H1 (cell line): ENCODE measurements at regions not wholly inside any gene's neighbourhood (a gene's known extent, or its start where the extent isn't known, plus 50 kb on each side); places are given as distances from the start of the nearest gene placed in this dataset.

ENCODE experiments used
- CTCF ChIA-PET: fragments of 300-600 bp; sonication (Branson Sonifier 250); formaldehyde crosslinking; loops from one replicate; lab custom pipeline; 2021; ENCODE audit not compliant: partially characterized antibody; lab: Charles Lee
- POLR2A ChIA-PET: fragments of 300-600 bp; sonication (Branson Sonifier 250); formaldehyde crosslinking; loops from one replicate; lab custom pipeline; 2021; ENCODE audit warnings: inconsistent platforms; ENCODE audit not compliant: partially characterized antibody; lab: Charles Lee
- DNase-seq, 2 experiments: peaks; one replicate each; pipeline versions ENCODE4 v3.0.0 to v3.0.0-alpha.2; 2010 to 2022; ENCODE audit warnings: low spot score in 2 of 2, low read depth in 1 of 2, mixed read lengths in 1 of 2
- FAIRE-seq: peaks from 2 replicates; lab custom pipeline; 2011; peaks lifted over from hg19 to GRCh38; lab: Jason Lieb, UNC
- H2AFZ ChIP-seq: 2 replicates; pipeline ENCODE4 v1.8.1; 2012; ENCODE audit warnings: low read length, inconsistent platforms
- H2AK5ac ChIP-seq: 2 replicates; pipeline ENCODE4 v1.6.1; 2013; ENCODE audit warnings: low read depth, low read length
- H2BK120ac ChIP-seq: replicated peaks from 2 replicates; pipeline ENCODE3; 2013; ENCODE audit warnings: low read depth, low read length, inconsistent platforms
- H2BK12ac ChIP-seq: 2 replicates; pipeline ENCODE4 v1.6.1; 2013; ENCODE audit warnings: low read depth, low read length
- H2BK15ac ChIP-seq: 2 replicates; pipeline ENCODE4 v1.6.1; 2013; ENCODE audit warnings: low read length
- H2BK20ac ChIP-seq: 2 replicates; pipeline ENCODE4 v1.6.1; 2013; ENCODE audit warnings: low read length
- H2BK5ac ChIP-seq: 2 replicates; pipeline ENCODE4 v1.6.1; 2013; ENCODE audit warnings: low read depth, low read length
- H3K14ac ChIP-seq: 2 replicates; pipeline ENCODE4 v1.6.1; 2013; ENCODE audit warnings: inconsistent platforms; ENCODE audit not compliant: insufficient read length
- H3K18ac ChIP-seq: 2 replicates; pipeline ENCODE4 v1.6.1; 2013; ENCODE audit warnings: low read length; ENCODE audit errors: extremely low read depth
- H3K23ac ChIP-seq: 2 replicates; pipeline ENCODE4 v1.6.1; 2013; ENCODE audit warnings: inconsistent platforms; ENCODE audit not compliant: insufficient read length
- H3K23me2 ChIP-seq: 2 replicates; pipeline ENCODE4 v1.6.1; 2013; ENCODE audit warnings: low read depth, low read length
- H3K27ac ChIP-seq: 2 replicates; pipeline ENCODE4 v1.6.1; 2011; ENCODE audit warnings: low read depth, low read length, inconsistent platforms
- H3K27me3 ChIP-seq, 4 experiments: replicated peaks in 1 of 4; 1 replicate in 1 of 4; 2 replicates in 3 of 4; pipeline versions ENCODE4 v1.6.1 to v1.8.1; 2011 to 2013; ENCODE audit warnings: low read length in 3 of 4, mild to moderate bottlenecking in 3 of 4, inconsistent platforms in 2 of 4, mixed read lengths in 2 of 4, moderate library complexity in 1 of 4; ENCODE audit not compliant: control insufficient read depth in 3 of 4, insufficient read depth in 3 of 4; ENCODE audit errors: extremely low read depth in 1 of 4
- H3K36me3 ChIP-seq, 4 experiments: 2 replicates each; pipeline versions ENCODE4 v1.6.1 to v1.8.1; 2011 to 2013; ENCODE audit warnings: mild to moderate bottlenecking in 4 of 4, low read length in 3 of 4, moderate library complexity in 2 of 4, control low read depth in 1 of 4, inconsistent platforms in 1 of 4; ENCODE audit not compliant: insufficient read depth in 4 of 4, control insufficient read depth in 2 of 4
- H3K4ac ChIP-seq: replicated peaks from 2 replicates; pipeline ENCODE3; 2013; ENCODE audit warnings: low read length, low read depth, mixed read lengths, inconsistent platforms; ENCODE audit not compliant: insufficient read length
- H3K4me1 ChIP-seq, 4 experiments: replicated peaks in 1 of 4; 1 replicate in 1 of 4; 2 replicates in 3 of 4; pipeline versions ENCODE4 v1.6.1 to v1.8.1; 2011 to 2013; ENCODE audit warnings: low read length in 3 of 4, inconsistent platforms in 2 of 4, mixed read lengths in 1 of 4; ENCODE audit not compliant: insufficient read depth in 4 of 4, control insufficient read depth in 3 of 4
- H3K4me2 ChIP-seq, 2 experiments: 2 replicates each; pipeline versions ENCODE4 v1.6.1 to v1.8.1; 2011 to 2013; ENCODE audit warnings: low read depth in 2 of 2, low read length in 2 of 2, control low read depth in 1 of 2, inconsistent platforms in 1 of 2, mild to moderate bottlenecking in 1 of 2; ENCODE audit not compliant: insufficient read depth in 1 of 2
- H3K4me3 ChIP-seq, 4 experiments: fragments of 200-600, 300-600 bp in 1 of 4; sonication (generic), shearing (Covaris generic), sonication (Bioruptor Twin) in 1 of 4; 2 replicates each; pipeline versions ENCODE4 v1.5.1 to v1.8.1; 2011 to 2016; ENCODE audit warnings: low read length in 4 of 4, low read depth in 3 of 4, control low read depth in 2 of 4, inconsistent platforms in 2 of 4, mild to moderate bottlenecking in 2 of 4, mixed read lengths in 1 of 4, moderate library complexity in 1 of 4; ENCODE audit not compliant: insufficient read depth in 2 of 4; ENCODE audit errors: extremely low read depth in 1 of 4
- H3K56ac ChIP-seq: replicated peaks from 2 replicates; pipeline ENCODE3; 2013; ENCODE audit warnings: low read depth, mild to moderate bottlenecking, mixed read lengths, low read length, inconsistent platforms; ENCODE audit not compliant: insufficient read length
- H3K79me1 ChIP-seq: 2 replicates; pipeline ENCODE4 v1.6.1; 2013; ENCODE audit warnings: low read depth, low read length, control low read depth
- H3K79me2 ChIP-seq, 2 experiments: 2 replicates each; pipeline versions ENCODE4 v1.6.1 to v1.8.1; 2012 to 2013; ENCODE audit warnings: low read length in 2 of 2, mild to moderate bottlenecking in 2 of 2, inconsistent platforms in 1 of 2; ENCODE audit not compliant: insufficient read depth in 2 of 2, control insufficient read depth in 1 of 2
- H3K9ac ChIP-seq, 4 experiments: replicated peaks in 1 of 4; 1 replicate in 1 of 4; 2 replicates in 3 of 4; pipeline versions ENCODE4 v1.6.1 to v1.8.1; 2011 to 2013; ENCODE audit warnings: low read depth in 3 of 4, low read length in 3 of 4, control low read depth in 2 of 4, mild to moderate bottlenecking in 2 of 4, moderate library complexity in 2 of 4, inconsistent platforms in 1 of 4; ENCODE audit errors: extremely low read depth in 1 of 4
- H3K9me3 ChIP-seq, 2 experiments: 2 replicates each; pipeline versions ENCODE4 v1.6.1 to v1.8.1; 2012 to 2013; ENCODE audit warnings: mild to moderate bottlenecking in 2 of 2, moderate library complexity in 2 of 2, control low read depth in 1 of 2, inconsistent platforms in 1 of 2, low read depth in 1 of 2, low read length in 1 of 2, mixed read lengths in 1 of 2; ENCODE audit not compliant: insufficient read depth in 2 of 2
- H4K20me1 ChIP-seq, 2 experiments: replicated peaks in 1 of 2; 2 replicates each; pipeline versions ENCODE3 to v1.8.1; 2011 to 2013; ENCODE audit warnings: inconsistent platforms in 2 of 2, low read length in 2 of 2, mild to moderate bottlenecking in 1 of 2; ENCODE audit not compliant: insufficient read depth in 2 of 2, control insufficient read depth in 1 of 2
- H4K5ac ChIP-seq: 2 replicates; pipeline ENCODE4 v1.6.1; 2013; ENCODE audit warnings: low read length, low read depth, mixed read lengths, inconsistent platforms; ENCODE audit not compliant: insufficient read length
- H4K8ac ChIP-seq: 2 replicates; pipeline ENCODE4 v1.8.0; 2013; ENCODE audit warnings: mild to moderate bottlenecking, moderate library complexity, low read length, inconsistent platforms; ENCODE audit not compliant: insufficient read depth; ENCODE audit errors: extremely low read depth
- H4K91ac ChIP-seq: replicated peaks from 2 replicates; pipeline ENCODE3; 2013; ENCODE audit warnings: low read length, mixed read lengths, inconsistent platforms; ENCODE audit not compliant: insufficient read length
- ASH2L ChIP-seq: fragments of 200-600, 300-600 bp; sonication (generic); IDR thresholded peaks from one replicate; pipeline ENCODE4 v1.7.1; 2017; ENCODE audit warnings: low read length
- CREB1 ChIP-seq: IDR thresholded peaks from 2 replicates; pipeline ENCODE4 v1.6.1; 2012; ENCODE audit warnings: inconsistent platforms
- EP300 ChIP-seq, 2 experiments: IDR thresholded peaks; 1 replicate in 1 of 2; 2 replicates in 1 of 2; pipeline ENCODE4 v1.6.1; 2011 to 2012; ENCODE audit warnings: low read depth in 2 of 2, low read length in 2 of 2, mild to moderate bottlenecking in 2 of 2, borderline replicate concordance in 1 of 2, inconsistent platforms in 1 of 2, moderate library complexity in 1 of 2
- JUND ChIP-seq: IDR thresholded peaks from 2 replicates; pipeline ENCODE4 v1.6.1; 2011; ENCODE audit warnings: mild to moderate bottlenecking, improper control_type of control experiment, low read length
- SUZ12 ChIP-seq: fragments of 200-600 bp; sonication (generic); IDR thresholded peaks from 2 replicates; pipeline ENCODE4 v1.6.1; 2012; ENCODE audit warnings: mild to moderate bottlenecking, inconsistent platforms, low read length, moderate library complexity, mixed read lengths
- WGBS, 2 experiments: shearing (Covaris generic) in 1 of 2; methylation state at CpG; one replicate each; pipeline versions ENCODE4 v1.1.6 to v1.1.7; 2013 to 2015; ENCODE audit warnings: low lambda C conversion rate in 2 of 2, mixed read lengths in 2 of 2, inconsistent platforms in 1 of 2, low coverage in 1 of 2, missing lambda C conversion rate in 1 of 2; ENCODE audit not compliant: insufficient replicate concordance in 2 of 2, insufficient coverage in 1 of 2, insufficient read length in 1 of 2; ENCODE audit errors: extremely low coverage in 1 of 2, missing lambda C conversion rate in 1 of 2; 5-methylcytosine and 5-hydroxymethylcytosine counted together
- TF ChIP-seq, protein P1 (sequence below): IDR thresholded peaks from 2 replicates; pipeline ENCODE4 v1.6.1; 2012; ENCODE audit warnings: inconsistent platforms

GRCh38 chr4:102153391-102153790 lies 191.9 kb downstream of the SLC39A8 start:
- H3K27me3 ChIP-seq: no peaks in the 10 kb centered on the region
- H4K20me1 ChIP-seq: no peaks in the 10 kb centered on the region
- ChIA-PET CTCF (interaction anchor here (1.7 kb wide), 1 partner anchor 10 kb away, joined by 3 read pairs; no protein-coding TSS in a partner anchor), POLR2A (no interaction called here)
- H3K36me3 ChIP-seq: no peaks in the 10 kb centered on the region
- no peak overlapping the region for H2AFZ ChIP-seq
- H3K4me1 ChIP-seq: peaks cover 0 to 4% (median 0%) of the 10 kb centered on the region in 4 experiments; a peak in 1 of 7 replicates
- H4K5ac ChIP-seq: no peak overlapping the region
- H3K14ac ChIP-seq: no peak overlapping the region
- H3K4me2 ChIP-seq: no peak overlapping the region
- DNase-seq: no peak
- H2BK120ac ChIP-seq: no peak overlapping the region
- H3K56ac ChIP-seq: no peak overlapping the region
- no peak overlapping the region for H3K4ac ChIP-seq
- FAIRE-seq: no peak
- H3K79me2 ChIP-seq: no peaks in the 10 kb centered on the region
- no peak overlapping the region for H3K9ac ChIP-seq
- 100% methylated on average over 1 of the region's 1 CpG; no CpG with 5 or more reads in 1 of the 2 experiments for WGBS, 2 experiments
- no peak overlapping the region for H2AK5ac ChIP-seq
- no peaks in the 10 kb centered on the region for H3K9me3 ChIP-seq
- H3K18ac ChIP-seq: no peak overlapping the region
- no peak overlapping the region for H2BK12ac ChIP-seq
- no peak overlapping the region for H2BK15ac ChIP-seq
- H3K27ac ChIP-seq: no peak overlapping the region
- H3K79me1 ChIP-seq: no peaks in the 10 kb centered on the region
- H2BK20ac ChIP-seq: no peak overlapping the region
- no peaks in the 10 kb centered on the region for H3K23me2 ChIP-seq
- H3K4me3 ChIP-seq: no peak overlapping the region
- no peak for TF ChIP-seq ASH2L
- no peak for TF ChIP-seq SUZ12
- TF ChIP-seq CREB1: no peak
- TF ChIP-seq EP300 (IDR thresholded peaks at IDR 0.05; ENCODE audit: borderline replicate concordance in 1 of 2, low read depth in 2 of 2, low read length in 2 of 2): no peak
- TF ChIP-seq, protein P1, sequence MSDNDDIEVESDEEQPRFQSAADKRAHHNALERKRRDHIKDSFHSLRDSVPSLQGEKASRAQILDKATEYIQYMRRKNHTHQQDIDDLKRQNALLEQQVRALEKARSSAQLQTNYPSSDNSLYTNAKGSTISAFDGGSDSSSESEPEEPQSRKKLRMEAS: no peak
- TF ChIP-seq JUND: no peak
- H3K23ac ChIP-seq: no peak overlapping the region
- H4K91ac ChIP-seq: no peak overlapping the region
- H4K8ac ChIP-seq: no peak overlapping the region
- no peak overlapping the region for H2BK5ac ChIP-seq
